ENCODE measurements at regions not wholly inside any gene's neighbourhood (a gene's known extent, or its start where the extent isn't known, plus 50 kb on each side); places are given as distances from the start of the nearest gene placed in this dataset.

- H3K27me3 ChIP-seq (ENCODE audit: insufficient read depth, low read depth, low read length): no peaks in the 10 kb centered on the region
- no peaks in the 10 kb centered on the region for H3K9me2 ChIP-seq (ENCODE audit: insufficient read depth, low read length)
- H3K36me3 ChIP-seq (ENCODE audit: insufficient read depth, low read length): no peaks in the 10 kb centered on the region
- no peaks in the 10 kb centered on the region for H3K79me2 ChIP-seq (replicated peaks; ENCODE audit: insufficient read depth, low read length)
- no peak overlapping the region for H3K9ac ChIP-seq (ENCODE audit: low read length)
- H3F3A ChIP-seq (ENCODE audit: insufficient read depth, low read length, poor library complexity, severe bottlenecking): no peaks in the 10 kb centered on the region
- TF ChIP-seq REST (IDR thresholded peaks at IDR 0.05; ENCODE audit: borderline replicate concordance) (no peak), POLR2AphosphoS5 (IDR thresholded peaks at IDR 0.05) (no peak), MXI1 (conservative IDR thresholded peaks at IDR 0.05; ENCODE audit: poor library complexity, severe bottlenecking) (no peak), CTCF (IDR thresholded peaks at IDR 0.05; ENCODE audit: poor library complexity, severe bottlenecking) (no peak), EZH2 (IDR thresholded peaks at IDR 0.05; ENCODE audit: borderline replicate concordance, insufficient read depth, low read length, poor library complexity, severe bottlenecking) (no peak), RAD21 (conservative IDR thresholded peaks at IDR 0.05) (no peak), EP300 (conservative IDR thresholded peaks at IDR 0.05; ENCODE audit: poor library complexity, severe bottlenecking) (no peak), SMC3 (conservative IDR thresholded peaks at IDR 0.05; ENCODE audit: poor library complexity) (no peak), TAF1 (IDR thresholded peaks at IDR 0.05; ENCODE audit: low read depth) (no peak)
- no peaks in the 10 kb centered on the region for H4K20me1 ChIP-seq (ENCODE audit: insufficient read depth)
- no peak overlapping the region for H3K27ac ChIP-seq (ENCODE audit: low read length)
- no peak overlapping the region for H2AFZ ChIP-seq (ENCODE audit: low read depth, low read length)
- H3K4me2 ChIP-seq (ENCODE audit: low read length): no peak overlapping the region
- no peak overlapping the region for H3K4me3 ChIP-seq (ENCODE audit: low read length)
- peaks cover 4% of the 10 kb centered on the region for H3K9me3 ChIP-seq (ENCODE audit: low read length)
Observed at GRCh38 chr18:10289951-10290637, 164.3 kb upstream of the APCDD1 start.

- no peak overlapping the region for H2AFZ ChIP-seq (ENCODE audit: low read depth, low read length)
- no peaks in the 10 kb centered on the region for H3F3A ChIP-seq (ENCODE audit: insufficient read depth, low read length, poor library complexity, severe bottlenecking)
- no peak overlapping the region for H3K27ac ChIP-seq (ENCODE audit: low read length)
Observed at GRCh38 chr18:10290638-10291235, 163.7 kb upstream of the APCDD1 start.

More at GRCh38 chr18:10290638-10291235, 163.7 kb upstream of the APCDD1 start:
- Histone ChIP-seq H3K4me3 (ENCODE audit: low read length) (no peak overlapping the region), H3K9me2 (ENCODE audit: insufficient read depth, low read length) (no peaks in the 10 kb centered on the region), H3K36me3 (ENCODE audit: insufficient read depth, low read length) (no peaks in the 10 kb centered on the region), H3K4me2 (ENCODE audit: low read length) (no peak overlapping the region), H3K9me3 (ENCODE audit: low read length) (peaks cover 4% of the 10 kb centered on the region), H3K79me2 (replicated peaks; ENCODE audit: insufficient read depth, low read length) (no peaks in the 10 kb centered on the region), H3K9ac (ENCODE audit: low read length) (no peak overlapping the region), H4K20me1 (ENCODE audit: insufficient read depth) (no peaks in the 10 kb centered on the region), H3K27me3 (ENCODE audit: insufficient read depth, low read depth, low read length) (no peaks in the 10 kb centered on the region)
- TF ChIP-seq POLR2AphosphoS5 (IDR thresholded peaks at IDR 0.05): no peak
